GM21529 (cell line): ENCODE measurements at regions not wholly inside any gene's neighbourhood (a gene's known extent, or its start where the extent isn't known, plus 50 kb on each side); places are given as distances from the start of the nearest gene placed in this dataset.

ENCODE experiments used
- ATAC-seq: cut with Tn5 transposase; IDR thresholded peaks from one replicate; pipeline ENCODE4 v1.9.1; 2021; ENCODE audit not compliant: unreplicated experiment

DNA sequence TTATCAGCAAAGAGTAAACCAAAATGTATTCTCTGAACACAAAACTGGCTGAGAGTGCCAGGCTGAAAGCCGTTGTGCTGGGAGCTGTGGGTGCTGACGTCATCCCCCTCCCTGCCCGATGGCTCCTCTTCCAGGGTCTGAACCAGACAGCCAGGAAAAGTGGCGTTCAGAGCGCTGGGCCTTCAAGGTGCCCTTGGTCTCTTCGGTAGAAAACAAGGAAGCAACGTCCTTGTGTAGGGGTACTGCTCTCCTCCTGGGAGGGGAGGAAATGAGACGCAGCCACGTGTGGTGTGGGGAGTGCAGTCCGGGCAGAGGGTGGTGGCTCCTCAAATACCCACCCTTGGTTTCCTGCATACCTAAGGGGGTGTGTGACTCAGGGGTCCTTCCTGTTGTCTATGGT, 394.7 kb downstream of the SEC14L1 start:
- ATAC-seq, result no peak

DNA sequence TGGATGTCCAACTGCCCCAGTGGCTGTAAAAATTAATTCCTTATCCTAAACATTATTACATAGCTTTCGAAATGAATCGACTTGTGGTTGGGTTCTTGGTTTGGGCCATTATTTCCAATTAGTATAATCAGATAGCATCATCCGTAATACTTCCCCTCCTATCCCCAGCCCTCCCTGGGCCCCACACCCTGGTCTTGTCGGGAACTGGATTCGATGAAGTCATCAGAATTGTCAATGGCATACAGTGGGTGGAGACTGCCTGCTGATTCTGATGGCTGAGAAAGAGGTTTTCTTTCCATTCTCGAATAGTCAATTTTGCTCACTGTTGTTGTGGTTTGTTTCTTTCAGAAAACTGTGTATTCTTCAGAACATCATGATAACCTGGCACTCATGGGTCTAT, 395.1 kb downstream of the SEC14L1 start:
- no peak for ATAC-seq

DNA sequence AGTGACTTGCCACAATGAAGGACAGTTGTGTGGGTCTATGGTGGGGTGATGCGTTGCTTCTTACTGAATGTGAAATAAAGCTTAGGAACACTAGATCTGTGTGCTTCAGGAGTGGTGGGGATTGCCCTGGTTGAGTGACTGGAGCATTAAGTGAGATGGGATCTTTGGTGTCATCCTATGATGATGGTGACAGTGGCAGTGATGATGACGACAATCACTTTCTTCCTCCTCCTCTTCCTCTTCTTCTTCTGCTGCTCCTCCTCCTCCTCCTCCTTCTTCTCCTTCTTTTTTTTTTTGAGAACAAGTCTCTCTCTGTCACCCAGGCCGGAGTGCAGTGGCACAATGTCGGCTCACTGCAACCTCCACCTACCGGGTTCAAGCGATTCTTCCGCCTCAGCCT, 396.8 kb downstream of the SEC14L1 start:
- no peak for ATAC-seq

DNA sequence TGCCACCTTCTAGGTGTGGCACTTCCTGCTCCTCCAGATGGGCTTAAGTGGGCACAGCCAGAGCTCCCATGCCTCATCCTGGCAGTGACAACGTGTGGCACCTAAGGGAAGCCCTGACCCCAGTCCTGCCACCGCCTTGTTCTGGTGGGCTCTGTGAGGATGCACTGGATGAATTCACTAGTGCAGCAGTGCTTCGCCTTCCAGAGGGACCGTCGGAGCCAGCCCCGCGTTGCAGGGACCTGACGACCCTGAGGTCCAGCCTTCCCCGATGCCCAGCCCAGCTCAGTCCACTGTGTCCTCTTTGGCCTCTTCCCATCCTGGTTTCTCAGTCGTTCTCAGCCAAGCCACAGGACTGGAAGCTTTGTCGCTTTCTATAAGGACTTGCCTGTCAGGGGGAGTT, 399.8 kb downstream of the SEC14L1 start:
- ATAC-seq, result no peak

DNA sequence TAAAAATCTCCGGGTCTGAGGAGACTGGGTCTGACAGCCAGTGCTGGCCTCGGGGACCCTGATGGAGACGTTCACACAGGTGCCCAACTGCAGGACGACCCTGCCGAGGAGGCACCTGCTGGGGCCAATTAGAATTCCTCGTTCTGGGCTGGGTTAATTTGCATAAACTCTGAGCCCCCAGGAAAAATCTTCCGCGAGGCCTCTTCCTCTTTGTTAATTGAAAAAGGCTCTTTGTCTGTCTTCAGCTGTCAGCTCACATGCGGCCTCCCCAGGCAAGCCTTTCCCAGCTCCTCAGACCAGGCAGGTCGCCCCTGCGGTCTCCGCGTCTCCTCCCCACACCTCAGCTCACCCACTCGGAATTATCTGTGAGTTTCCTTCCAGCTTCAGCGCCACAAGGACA, 400.2 kb downstream of the SEC14L1 start:
- ATAC-seq, result no peak

DNA sequence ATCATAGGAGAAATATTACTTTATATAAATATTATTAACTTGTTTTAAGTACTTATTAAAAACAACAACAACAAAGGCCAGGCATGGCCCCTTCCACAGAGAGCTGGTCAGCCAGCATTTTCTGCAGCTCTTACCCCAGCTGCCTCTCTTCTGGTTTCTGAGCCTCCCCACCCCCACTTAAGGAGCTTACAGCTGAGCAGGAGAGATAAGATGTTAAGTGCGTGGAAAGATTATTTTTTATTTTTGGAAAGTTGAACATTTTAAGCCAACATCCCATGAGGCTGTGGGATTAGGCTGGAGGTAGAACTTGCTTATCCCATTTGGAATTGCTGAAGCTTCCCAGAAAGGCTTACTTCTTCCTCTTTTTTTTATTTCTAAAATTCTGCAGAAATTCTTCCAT, 401.2 kb downstream of the SEC14L1 start:
- no peak for ATAC-seq

DNA sequence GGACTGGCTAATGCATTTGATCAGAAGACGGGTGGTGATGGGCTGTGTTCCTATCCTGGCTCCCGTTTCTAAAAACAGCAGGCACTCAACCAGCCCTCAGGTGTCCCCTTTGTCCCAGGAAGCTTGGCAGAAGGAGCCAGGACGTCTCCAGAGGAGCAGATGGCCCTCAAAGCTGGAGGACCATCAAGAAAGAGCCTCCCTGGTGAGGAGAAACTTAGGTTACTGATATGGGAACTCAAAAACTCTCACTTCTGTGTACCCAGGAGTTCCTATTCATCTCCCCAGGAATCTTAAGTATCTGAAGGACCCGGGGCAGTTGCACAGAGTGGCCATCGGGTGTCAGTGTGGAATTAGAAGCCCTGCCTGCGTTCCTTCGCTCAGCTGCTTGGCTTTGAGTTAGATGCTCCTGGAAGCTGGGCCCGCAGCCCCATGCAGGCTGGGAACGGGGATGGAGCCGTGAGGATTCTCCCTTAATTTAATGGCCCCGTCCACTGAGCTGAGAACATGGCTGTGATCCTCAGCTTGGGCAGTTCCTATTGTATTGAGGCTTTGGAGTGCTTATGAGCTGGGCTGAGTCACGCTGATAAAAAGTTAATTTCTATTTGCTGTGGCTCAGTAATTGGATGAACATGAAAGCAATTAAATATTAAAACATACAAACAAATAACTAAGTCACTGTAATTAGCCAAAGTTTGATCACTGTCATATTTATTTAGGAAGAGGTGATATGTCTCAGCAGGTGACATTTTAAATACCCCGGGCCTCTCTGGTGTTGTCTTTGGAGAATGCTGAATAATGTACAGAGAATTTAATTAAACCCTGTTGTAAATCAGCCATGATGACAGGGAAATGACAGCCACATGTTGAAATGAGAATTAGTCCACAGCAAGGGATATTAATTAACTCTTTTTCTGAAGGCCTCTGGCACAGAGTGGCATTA, 402.1 kb downstream of the SEC14L1 start:
- ATAC-seq, result no peak

DNA sequence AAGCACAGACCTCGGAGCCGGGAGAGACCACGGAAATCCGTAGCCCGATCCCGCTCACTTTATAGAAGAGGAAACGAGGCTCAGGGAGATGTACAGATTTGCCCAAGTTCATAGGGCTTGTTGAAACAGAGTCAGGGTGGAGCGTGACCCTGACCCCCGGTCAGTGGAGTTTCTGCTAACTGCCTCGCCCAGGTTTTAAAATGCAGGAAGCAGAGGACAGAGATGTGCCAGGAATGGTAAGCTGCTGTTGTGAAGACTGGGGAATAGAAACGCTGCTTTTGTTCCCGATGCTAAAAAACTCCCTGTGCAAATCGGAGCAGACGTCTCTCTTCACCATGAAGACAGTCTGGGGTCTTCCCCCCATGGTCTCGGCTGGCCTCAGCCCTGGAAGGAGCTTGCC, 403.0 kb downstream of the SEC14L1 start:
- no peak for ATAC-seq

DNA sequence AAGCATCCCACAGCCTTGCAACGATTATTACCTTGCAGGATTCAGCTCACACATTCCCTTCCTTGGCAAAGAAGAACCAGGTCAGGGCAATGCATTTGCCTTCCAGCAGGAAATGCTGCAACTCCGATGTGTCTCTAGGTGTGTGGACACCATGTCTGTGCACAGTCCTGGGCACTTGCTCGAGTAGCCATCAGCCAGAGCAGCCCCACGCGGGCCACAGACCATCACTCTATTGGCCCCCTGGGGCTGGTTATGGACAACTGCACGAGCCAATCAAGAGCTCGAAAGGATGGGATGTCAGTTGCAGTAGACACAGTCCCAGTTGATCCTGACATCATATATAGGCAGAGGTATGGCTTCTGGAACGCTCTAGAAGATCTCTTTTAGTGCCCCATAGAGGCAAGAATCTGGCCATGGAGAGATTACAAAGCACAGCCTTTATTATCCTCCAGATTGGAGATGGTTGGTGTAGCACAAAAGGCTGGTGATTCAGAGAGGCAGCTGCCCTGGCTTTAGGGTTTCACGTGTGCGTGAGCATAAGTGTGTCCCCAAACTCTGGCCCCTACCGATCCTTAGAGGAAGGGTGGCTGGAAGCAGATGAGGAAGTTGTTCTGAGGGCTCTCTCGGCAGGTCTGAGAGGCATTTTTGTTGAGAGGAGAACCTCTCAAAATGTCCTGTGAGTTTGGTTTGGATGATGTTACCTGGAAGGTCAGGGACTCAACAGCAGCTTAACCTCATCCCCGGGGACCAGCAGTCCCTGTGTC, 403.8 kb downstream of the SEC14L1 start:
- ATAC-seq, result no peak

DNA sequence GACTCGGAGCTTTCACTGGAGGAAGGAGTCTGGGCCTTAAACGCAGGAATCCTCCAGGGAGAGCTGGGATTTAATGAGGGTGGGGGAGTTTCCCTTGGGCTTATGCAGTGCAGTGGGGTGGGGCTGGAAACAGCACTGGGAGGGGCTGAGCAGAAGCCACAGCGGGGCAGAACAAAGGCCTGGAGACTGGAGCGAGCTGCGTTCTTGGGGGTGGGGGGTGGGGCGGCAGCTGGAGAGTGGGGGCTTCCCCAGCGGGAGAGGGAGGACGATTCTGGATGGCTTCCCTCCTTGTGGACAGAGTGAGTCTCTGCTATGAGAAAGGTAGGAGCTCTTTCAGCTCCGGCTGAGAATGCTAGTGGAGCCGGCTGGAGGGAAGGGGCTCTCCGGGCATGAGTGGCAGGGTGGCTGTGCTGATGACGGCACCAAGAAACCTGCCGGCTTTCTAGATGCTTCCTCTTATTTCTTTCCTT, 406.0 kb downstream of the SEC14L1 start:
- no peak for ATAC-seq

DNA sequence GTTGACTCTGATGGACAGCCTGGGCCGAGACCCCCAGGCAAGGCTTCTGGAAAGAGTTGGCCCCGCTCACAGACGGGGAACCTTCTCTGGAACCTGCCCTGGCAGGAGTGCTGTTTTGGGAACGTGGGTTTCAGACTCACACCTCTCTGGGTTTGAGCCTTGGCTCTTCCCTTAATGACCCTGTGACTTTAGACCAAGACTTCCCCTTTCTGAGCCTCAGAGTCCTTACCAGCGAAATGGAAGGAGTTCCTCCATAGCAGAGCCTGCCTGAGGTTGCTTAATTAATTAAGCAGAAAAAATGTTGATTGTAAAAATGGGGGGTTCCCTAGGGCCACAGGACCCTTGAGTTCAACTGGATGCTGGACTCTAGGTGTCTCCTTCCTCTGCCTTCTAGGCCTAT, 408.2 kb downstream of the SEC14L1 start:
- no peak for ATAC-seq

DNA sequence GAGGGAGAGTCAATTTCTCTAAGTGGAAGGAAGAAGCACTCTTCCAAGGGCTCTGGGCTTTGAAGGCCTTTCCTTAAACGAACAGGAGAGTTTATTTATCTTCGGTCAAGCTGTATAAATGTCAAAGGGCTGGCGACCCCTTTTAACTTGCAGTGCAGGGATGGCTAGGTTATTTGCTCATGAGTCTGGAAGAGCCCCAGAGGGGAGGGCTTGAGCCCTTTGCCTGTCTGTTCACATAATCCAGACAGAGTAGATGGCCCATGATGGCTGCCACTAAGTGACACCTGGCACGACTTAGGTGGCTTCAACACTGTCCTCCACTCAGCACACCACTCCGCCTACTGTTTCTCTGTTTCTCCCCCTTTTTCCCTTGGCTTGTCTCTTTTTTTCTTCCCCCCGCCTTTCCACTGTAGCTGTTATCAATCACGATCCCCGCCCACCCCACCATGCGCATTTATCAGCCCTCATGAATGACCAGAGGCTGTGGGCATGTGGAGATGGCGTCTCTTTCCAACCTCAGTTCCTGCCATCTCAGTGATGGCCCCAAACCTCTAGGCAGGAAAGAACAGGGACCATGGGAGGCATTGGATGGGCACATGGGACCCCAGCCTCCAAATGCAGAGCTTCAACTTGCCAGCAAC, 408.7 kb upstream of the TNRC6C start:
- ATAC-seq, result no peak

DNA sequence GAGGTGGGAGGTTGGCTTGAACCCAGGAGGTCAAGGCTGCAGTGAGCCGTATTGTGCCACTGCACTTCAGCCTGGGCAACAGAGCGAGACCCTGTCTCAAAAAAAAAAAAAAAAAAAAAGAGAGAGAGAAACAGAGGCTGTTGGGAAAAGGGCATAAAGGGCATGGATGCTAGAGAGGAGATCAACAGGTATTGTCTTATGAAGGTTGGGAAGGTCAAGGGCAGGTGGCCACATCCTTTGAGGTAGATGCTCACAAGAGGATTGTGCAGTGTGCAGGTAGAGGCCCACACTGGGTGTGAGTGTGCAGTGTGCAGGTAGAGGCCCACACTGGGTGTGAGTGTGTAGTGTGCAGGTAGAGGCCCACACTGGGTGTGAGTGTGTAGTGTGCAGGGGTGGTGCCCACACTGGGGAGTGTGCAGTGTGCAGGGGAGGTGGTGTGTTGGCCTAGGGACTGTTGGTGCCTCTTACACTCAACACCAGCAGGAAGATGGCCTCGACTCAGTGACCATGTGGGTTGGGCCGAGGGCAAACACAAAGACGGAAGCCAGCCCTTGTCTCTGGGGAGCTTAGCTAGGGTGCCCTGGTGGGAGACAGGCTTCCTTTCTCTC, 404.9 kb upstream of the TNRC6C start:
- no peak for ATAC-seq

DNA sequence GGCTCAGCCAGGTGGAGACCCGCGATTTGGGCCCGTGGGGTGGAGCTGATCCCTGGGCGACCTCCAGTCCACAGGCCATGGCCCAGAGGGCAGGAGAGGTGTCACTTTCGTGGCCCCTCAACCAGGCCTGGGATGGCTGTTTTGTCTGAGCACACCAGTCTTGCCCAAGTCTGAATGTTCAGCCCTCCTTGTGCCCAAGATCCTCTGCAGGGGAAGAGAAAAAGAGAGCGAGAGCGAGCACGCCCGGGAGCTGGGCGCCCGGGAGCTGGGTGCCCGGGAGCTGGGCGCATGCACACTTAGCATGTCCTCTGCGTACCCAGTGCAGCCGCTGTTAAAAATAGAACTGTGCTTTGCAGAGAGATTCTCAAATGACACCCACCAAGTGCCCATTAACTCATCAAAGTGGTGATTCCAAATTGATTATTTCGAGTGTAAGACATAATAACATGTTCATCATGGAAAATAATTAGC, 403.3 kb upstream of the TNRC6C start:
- no peak for ATAC-seq

DNA sequence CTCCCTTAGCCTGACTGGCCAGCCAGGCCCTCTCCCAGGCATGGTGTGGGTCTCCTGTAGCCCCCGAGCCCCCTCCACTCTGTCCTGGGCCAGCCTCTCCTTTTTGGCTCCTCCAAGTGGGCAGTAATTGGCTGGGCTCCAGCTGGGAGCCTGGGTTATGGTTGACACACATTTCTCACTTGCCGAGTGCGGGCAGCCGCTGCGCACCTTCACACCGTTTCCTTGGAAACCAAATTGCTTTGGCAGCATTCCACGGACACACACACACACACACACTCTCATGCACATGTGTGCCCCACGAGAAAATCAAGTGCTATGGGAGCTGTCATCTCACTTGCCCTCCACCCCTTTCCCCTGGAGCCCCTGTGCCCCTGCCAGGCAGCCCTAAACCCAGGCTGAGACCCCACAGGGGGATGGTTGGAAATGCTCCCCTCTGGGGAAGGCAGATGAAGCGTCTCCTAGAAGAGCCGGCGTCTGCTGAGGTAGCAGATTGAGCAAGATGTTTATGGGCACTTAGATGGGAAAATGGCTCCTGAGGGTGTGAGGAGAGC, 402.7 kb upstream of the TNRC6C start:
- ATAC-seq, result no peak

DNA sequence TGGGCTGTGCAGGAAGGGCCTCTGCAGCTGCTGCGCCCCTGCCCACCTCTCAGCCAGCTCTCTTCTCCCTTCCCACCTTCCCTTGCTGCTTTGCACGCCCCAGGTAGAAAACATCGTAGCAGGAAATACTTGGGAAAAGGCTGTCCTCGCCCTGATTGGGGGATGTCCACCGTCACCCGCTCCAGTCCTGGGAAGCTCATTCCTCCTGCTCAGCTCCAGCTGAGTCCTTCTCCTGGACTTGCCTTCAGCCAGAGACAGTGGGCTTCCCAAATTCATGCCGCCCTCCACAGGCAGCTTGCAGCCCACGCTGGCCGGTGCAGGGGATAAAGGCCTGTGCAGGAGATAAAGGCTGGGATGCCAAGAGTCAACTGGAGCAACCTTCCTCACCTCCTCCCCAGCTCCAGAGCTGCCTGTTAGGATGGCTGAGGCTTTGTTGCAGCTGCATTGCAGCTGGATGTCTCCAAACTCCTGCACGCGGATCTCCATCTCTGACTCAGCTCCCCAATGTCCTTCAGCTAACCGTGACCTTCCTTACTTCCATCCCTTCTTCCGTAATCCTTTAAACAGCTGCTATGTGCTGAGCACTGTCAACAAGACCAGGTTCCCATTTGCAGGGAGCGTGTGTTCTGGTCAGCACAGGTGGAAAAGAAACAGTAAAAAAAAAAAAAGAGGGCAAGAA, 402.0 kb upstream of the TNRC6C start:
- no peak for ATAC-seq

DNA sequence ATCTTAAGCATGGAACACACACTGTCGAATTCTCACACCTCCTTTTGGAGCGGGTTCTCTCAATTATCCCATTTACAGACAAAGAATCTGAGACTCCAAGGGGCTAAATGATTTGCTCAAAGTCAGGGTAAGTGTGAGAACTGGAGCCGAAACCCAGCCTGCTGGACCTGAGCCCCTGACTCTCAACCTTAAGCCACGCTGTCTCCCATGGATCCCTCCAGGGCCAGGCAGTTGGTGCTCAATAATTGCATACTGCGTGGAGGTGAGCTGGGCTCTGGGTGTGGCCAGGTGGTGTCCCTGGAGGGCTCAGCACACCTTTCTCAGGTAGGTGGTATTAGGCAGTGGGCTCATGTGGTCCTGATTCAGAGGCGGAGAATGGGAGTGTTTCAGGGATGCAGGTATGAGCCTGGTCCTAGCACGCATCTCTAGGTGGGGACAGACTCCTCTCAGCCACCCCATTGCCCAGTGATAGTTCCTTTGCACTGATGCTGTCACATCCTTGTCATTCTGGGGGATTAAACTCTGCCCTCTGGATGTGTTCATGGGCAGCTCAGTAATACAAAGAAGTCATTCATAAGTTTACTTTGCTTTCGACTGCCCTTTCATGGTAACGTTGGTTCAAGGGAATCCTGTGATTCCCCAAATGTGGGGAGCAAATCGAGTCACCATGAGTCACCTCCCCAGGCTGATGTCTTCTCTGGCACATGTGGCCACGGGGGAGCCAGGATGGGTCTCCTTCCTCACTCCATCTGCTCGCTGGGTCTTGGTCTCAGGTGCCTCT, 399.5 kb upstream of the TNRC6C start:
- ATAC-seq, result no peak

DNA sequence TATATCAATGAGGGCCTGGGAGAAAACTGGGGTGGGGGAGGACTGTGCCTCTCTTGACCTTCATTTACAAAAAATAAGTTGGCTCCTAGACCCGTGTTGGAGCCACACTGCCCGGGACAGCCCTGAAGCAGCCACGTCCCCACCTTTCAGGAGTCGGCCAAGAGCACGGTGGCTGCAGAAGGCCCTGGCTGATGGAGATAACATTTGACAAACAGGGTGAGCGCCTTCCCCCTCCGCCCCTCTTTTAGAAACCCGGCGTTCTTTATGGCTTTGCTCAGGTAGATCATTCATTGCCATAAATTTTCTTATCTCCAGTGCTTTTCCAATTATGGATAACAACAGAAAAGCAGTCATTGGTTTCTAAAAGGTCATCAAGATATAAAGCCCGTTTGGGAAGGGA, 398.1 kb upstream of the TNRC6C start:
- ATAC-seq, result no peak

DNA sequence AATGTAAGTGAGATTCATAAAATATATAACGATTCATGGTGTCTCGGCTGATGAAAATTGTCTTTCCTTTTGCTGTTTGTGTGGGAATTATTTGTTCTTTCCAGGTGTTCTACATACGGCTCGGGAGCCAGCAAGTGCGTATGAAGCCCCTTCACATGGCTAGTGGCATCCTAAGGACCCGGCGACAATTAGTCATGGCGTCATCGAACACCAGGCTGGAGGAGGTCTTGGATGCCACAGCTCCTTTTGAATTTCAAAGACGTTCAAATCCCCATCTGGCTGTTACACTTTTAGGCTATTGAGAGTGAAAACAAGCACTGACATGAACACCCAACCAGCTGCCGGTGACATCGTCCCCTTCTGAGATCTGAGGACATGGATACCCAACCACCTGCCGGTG, 397.7 kb upstream of the TNRC6C start:
- ATAC-seq, result no peak
